HepG2 (cell line): ENCODE measurements at regions not wholly inside any gene's neighbourhood (a gene's known extent, or its start where the extent isn't known, plus 50 kb on each side); places are given as distances from the start of the nearest gene placed in this dataset.

Experiments used
- FOXM1 ChIP-seq: sonication (generic); formaldehyde crosslinking; IDR thresholded peaks from 2 replicates; pipeline ENCODE4 v1.5.0; 2020; ENCODE audit warnings: missing genetic modification reagents
- KIAA2018 ChIP-seq: sonication (generic); formaldehyde crosslinking; IDR thresholded peaks from 2 replicates; pipeline ENCODE4 v1.5.0; 2020; ENCODE audit warnings: mild to moderate bottlenecking, missing genetic modification reagents, borderline replicate concordance
- PHF8 ChIP-seq: sonication (generic); formaldehyde crosslinking; IDR thresholded peaks from 2 replicates; pipeline ENCODE4 v1.5.0; 2020; ENCODE audit warnings: missing genetic modification reagents
- PLRG1 ChIP-seq: fragments of 450-650 bp; conservative IDR thresholded peaks from 2 replicates; pipeline ENCODE4 v1.6.1; 2016
- TCF7L2 ChIP-seq: IDR thresholded peaks from 2 replicates; pipeline ENCODE4 v1.6.1; 2011; ENCODE audit warnings: mild to moderate bottlenecking, low read depth, low read length, moderate library complexity
- ZNF143 ChIP-seq: sonication (generic); formaldehyde crosslinking; IDR thresholded peaks from 2 replicates; pipeline ENCODE4 v1.4.0; 2020; ENCODE audit warnings: missing genetic modification reagents
- ZNF18 ChIP-seq: sonication (generic); formaldehyde crosslinking; IDR thresholded peaks from 2 replicates; pipeline ENCODE4 v1.8.0; 2022; ENCODE audit warnings: mild to moderate bottlenecking, missing genetic modification reagents; ENCODE audit not compliant: insufficient replicate concordance
- ZNF317 ChIP-seq: sonication (generic); formaldehyde crosslinking; IDR thresholded peaks from 2 replicates; pipeline ENCODE4 v1.5.0; 2020; ENCODE audit warnings: mild to moderate bottlenecking, missing genetic modification reagents
- ZNF33B ChIP-seq: sonication (generic); formaldehyde crosslinking; IDR thresholded peaks from 2 replicates; pipeline ENCODE4 v1.5.1; 2020; ENCODE audit warnings: mild to moderate bottlenecking, missing genetic modification reagents
- ZNF367 ChIP-seq: sonication (generic); formaldehyde crosslinking; IDR thresholded peaks from 2 replicates; pipeline ENCODE4 v1.4.0; 2020; ENCODE audit warnings: missing genetic modification reagents, borderline replicate concordance
- ZNF468 ChIP-seq: sonication (generic); formaldehyde crosslinking; IDR thresholded peaks from 2 replicates; pipeline ENCODE4 v1.8.0; 2022; ENCODE audit warnings: mild to moderate bottlenecking, moderate library complexity, missing genetic modification reagents

- no peak for TF ChIP-seq KIAA2018 (CRISPR knock-in tag)
- TF ChIP-seq TCF7L2 = no peak
- no peak for TF ChIP-seq ZNF143 (CRISPR knock-in tag)
- TF ChIP-seq ZNF468 = no peak
- no peak for TF ChIP-seq ZNF33B (CRISPR knock-in tag)
- no peak for TF ChIP-seq ZNF18 (CRISPR knock-in tag)
- TF ChIP-seq PLRG1 = no peak
- no peak for TF ChIP-seq FOXM1
- TF ChIP-seq ZNF317 = no peak
- no peak for TF ChIP-seq PHF8 (CRISPR knock-in tag)
- no peak for TF ChIP-seq ZNF367 (CRISPR knock-in tag)
- TF ChIP-seq, all 625 proteins: peak for 0
Observed at GRCh38 chr10:43844221-43844620, 195.5 kb upstream of the ZNF32 start (continued).
